ENCODE measurements at regions not wholly inside any gene's neighbourhood (a gene's known extent, or its start where the extent isn't known, plus 50 kb on each side); places are given as distances from the start of the nearest gene placed in this dataset.

GRCh38 chr2:198468136-198468535, 663.7 kb downstream of the PLCL1 start:
- no CpG with 5 or more reads among the region's 3 CpGs for WGBS (ENCODE audit: extremely low coverage, insufficient coverage, low lambda C conversion rate)
- Histone ChIP-seq H3K79me1 (ENCODE audit: low read length) (no peaks in the 10 kb centered on the region), H3K27me3 (ENCODE audit: insufficient read depth, low read length, poor library complexity) (no peaks in the 10 kb centered on the region), H3K36me3 (ENCODE audit: control insufficient read depth, insufficient read depth, low read length) (no peaks in the 10 kb centered on the region), H3K4me3 (ENCODE audit: low read length) (no peak overlapping the region), H3K56ac (ENCODE audit: low read length) (no peak overlapping the region), H3K23ac (ENCODE audit: low read length) (no peak overlapping the region), H2BK15ac (replicated peaks; ENCODE audit: low read depth) (no peak overlapping the region), H3K4ac (ENCODE audit: low read depth, low read length) (no peak overlapping the region), H3K4me1 (ENCODE audit: control insufficient read depth, low read depth, low read length) (no peaks in the 10 kb centered on the region), H3K18ac (ENCODE audit: low read length) (no peak overlapping the region), H3K9ac (ENCODE audit: low read length) (no peak overlapping the region), H2AK5ac (ENCODE audit: low read length) (no peak overlapping the region), H3K27ac (ENCODE audit: low read depth, low read length) (no peak overlapping the region), H2BK5ac (ENCODE audit: low read length) (no peak overlapping the region), H2BK120ac (ENCODE audit: low read depth, low read length) (no peak overlapping the region), H4K5ac (ENCODE audit: low read length) (no peak overlapping the region), H3K79me2 (ENCODE audit: control insufficient read depth, insufficient read depth, low read length) (no peaks in the 10 kb centered on the region), H4K8ac (ENCODE audit: low read depth, low read length) (no peak overlapping the region), H3K4me2 (ENCODE audit: low read length) (no peak overlapping the region)
- DNase-seq = no peak

GRCh38 chr2:198465970-198466369, 661.6 kb downstream of the PLCL1 start:
- no peak overlapping the region for H2BK120ac ChIP-seq (ENCODE audit: low read depth, low read length)
- H3K4me3 ChIP-seq (ENCODE audit: low read length) = no peak overlapping the region
- no peak overlapping the region for H2BK5ac ChIP-seq (ENCODE audit: low read length)
- H2AK5ac ChIP-seq (ENCODE audit: low read length) = no peak overlapping the region
- H4K5ac ChIP-seq (ENCODE audit: low read length) = no peak overlapping the region
- H3K4me2 ChIP-seq (ENCODE audit: low read length) = no peak overlapping the region
- no peaks in the 10 kb centered on the region for H3K27me3 ChIP-seq (ENCODE audit: insufficient read depth, low read length, poor library complexity)
- no peak overlapping the region for H3K27ac ChIP-seq (ENCODE audit: low read depth, low read length)
- no peak overlapping the region for H3K4ac ChIP-seq (ENCODE audit: low read depth, low read length)
- no peaks in the 10 kb centered on the region for H3K4me1 ChIP-seq (ENCODE audit: control insufficient read depth, low read depth, low read length)
- H2BK15ac ChIP-seq (replicated peaks; ENCODE audit: low read depth) = no peak overlapping the region
- no peaks in the 10 kb centered on the region for H3K79me1 ChIP-seq (ENCODE audit: low read length)
- H3K36me3 ChIP-seq (ENCODE audit: control insufficient read depth, insufficient read depth, low read length) = no peaks in the 10 kb centered on the region
- H3K23ac ChIP-seq (ENCODE audit: low read length) = no peak overlapping the region
- no peak overlapping the region for H3K18ac ChIP-seq (ENCODE audit: low read length)
- no peak overlapping the region for H3K56ac ChIP-seq (ENCODE audit: low read length)
- H4K8ac ChIP-seq (ENCODE audit: low read depth, low read length) = no peak overlapping the region
- H3K79me2 ChIP-seq (ENCODE audit: control insufficient read depth, insufficient read depth, low read length) = no peaks in the 10 kb centered on the region
- DNase-seq = no peak
- WGBS (ENCODE audit: extremely low coverage, insufficient coverage, low lambda C conversion rate) = no CpG with 5 or more reads among the region's 6 CpGs
- no peak overlapping the region for H3K9ac ChIP-seq (ENCODE audit: low read length)

GRCh38 chr2:198456418-198456817, 652.0 kb downstream of the PLCL1 start:
- H2BK15ac ChIP-seq (replicated peaks; ENCODE audit: low read depth) = no peak overlapping the region
- no peaks in the 10 kb centered on the region for H3K79me1 ChIP-seq (ENCODE audit: low read length)
- H3K4me2 ChIP-seq (ENCODE audit: low read length) = no peak overlapping the region
- H3K56ac ChIP-seq (ENCODE audit: low read length) = no peak overlapping the region
- H2BK120ac ChIP-seq (ENCODE audit: low read depth, low read length) = no peak overlapping the region
- no peak overlapping the region for H2BK5ac ChIP-seq (ENCODE audit: low read length)
- H3K9ac ChIP-seq (ENCODE audit: low read length) = no peak overlapping the region
- no peaks in the 10 kb centered on the region for H3K79me2 ChIP-seq (ENCODE audit: control insufficient read depth, insufficient read depth, low read length)
- H4K5ac ChIP-seq (ENCODE audit: low read length) = no peak overlapping the region
- H3K18ac ChIP-seq (ENCODE audit: low read length) = no peak overlapping the region
- no peak overlapping the region for H3K4me3 ChIP-seq (ENCODE audit: low read length)
- no peaks in the 10 kb centered on the region for H3K27me3 ChIP-seq (ENCODE audit: insufficient read depth, low read length, poor library complexity)
- no peak overlapping the region for H3K23ac ChIP-seq (ENCODE audit: low read length)
- no peak for DNase-seq
- H2AK5ac ChIP-seq (ENCODE audit: low read length) = no peak overlapping the region
- no peaks in the 10 kb centered on the region for H3K4me1 ChIP-seq (ENCODE audit: control insufficient read depth, low read depth, low read length)
- no CpG with 5 or more reads among the region's 2 CpGs for WGBS (ENCODE audit: extremely low coverage, insufficient coverage, low lambda C conversion rate)
- no peak overlapping the region for H3K27ac ChIP-seq (ENCODE audit: low read depth, low read length)
- no peak overlapping the region for H3K4ac ChIP-seq (ENCODE audit: low read depth, low read length)
- no peak overlapping the region for H4K8ac ChIP-seq (ENCODE audit: low read depth, low read length)
- no peaks in the 10 kb centered on the region for H3K36me3 ChIP-seq (ENCODE audit: control insufficient read depth, insufficient read depth, low read length)

- Histone ChIP-seq H2BK5ac (ENCODE audit: low read length) (no peak overlapping the region), H2AK5ac (ENCODE audit: low read length) (no peak overlapping the region), H4K8ac (ENCODE audit: low read depth, low read length) (no peak overlapping the region), H3K4me1 (ENCODE audit: control insufficient read depth, low read depth, low read length) (no peaks in the 10 kb centered on the region), H4K5ac (ENCODE audit: low read length) (no peak overlapping the region), H3K4ac (ENCODE audit: low read depth, low read length) (no peak overlapping the region), H3K23ac (ENCODE audit: low read length) (no peak overlapping the region), H3K18ac (ENCODE audit: low read length) (no peak overlapping the region), H2BK120ac (ENCODE audit: low read depth, low read length) (no peak overlapping the region), H2BK15ac (replicated peaks; ENCODE audit: low read depth) (no peak overlapping the region), H3K27me3 (ENCODE audit: insufficient read depth, low read length, poor library complexity) (no peaks in the 10 kb centered on the region), H3K9ac (ENCODE audit: low read length) (no peak overlapping the region), H3K4me2 (ENCODE audit: low read length) (no peak overlapping the region), H3K4me3 (ENCODE audit: low read length) (no peak overlapping the region), H3K36me3 (ENCODE audit: control insufficient read depth, insufficient read depth, low read length) (no peaks in the 10 kb centered on the region), H3K79me2 (ENCODE audit: control insufficient read depth, insufficient read depth, low read length) (no peaks in the 10 kb centered on the region), H3K27ac (ENCODE audit: low read depth, low read length) (no peak overlapping the region), H3K56ac (ENCODE audit: low read length) (no peak overlapping the region), H3K79me1 (ENCODE audit: low read length) (no peaks in the 10 kb centered on the region)
- no peak for DNase-seq
- WGBS (ENCODE audit: extremely low coverage, insufficient coverage, low lambda C conversion rate) = no CpG with 5 or more reads among the region's 2 CpGs
Observed at GRCh38 chr2:198453866-198454265, 649.5 kb downstream of the PLCL1 start.

- H3K18ac ChIP-seq (ENCODE audit: low read length) = no peak overlapping the region
- no peaks in the 10 kb centered on the region for H3K79me2 ChIP-seq (ENCODE audit: control insufficient read depth, insufficient read depth, low read length)
- no peaks in the 10 kb centered on the region for H3K36me3 ChIP-seq (ENCODE audit: control insufficient read depth, insufficient read depth, low read length)
- H3K27ac ChIP-seq (ENCODE audit: low read depth, low read length) = no peak overlapping the region
- H3K56ac ChIP-seq (ENCODE audit: low read length) = no peak overlapping the region
- WGBS (ENCODE audit: extremely low coverage, insufficient coverage, low lambda C conversion rate) = no CpG with 5 or more reads among the region's 1 CpG
- H2BK120ac ChIP-seq (ENCODE audit: low read depth, low read length) = no peak overlapping the region
- H2AK5ac ChIP-seq (ENCODE audit: low read length) = no peak overlapping the region
- H3K27me3 ChIP-seq (ENCODE audit: insufficient read depth, low read length, poor library complexity) = no peaks in the 10 kb centered on the region
- H2BK5ac ChIP-seq (ENCODE audit: low read length) = no peak overlapping the region
- H3K23ac ChIP-seq (ENCODE audit: low read length) = no peak overlapping the region
- H3K4me3 ChIP-seq (ENCODE audit: low read length) = no peak overlapping the region
- H3K4me2 ChIP-seq (ENCODE audit: low read length) = no peak overlapping the region
- no peak overlapping the region for H2BK15ac ChIP-seq (replicated peaks; ENCODE audit: low read depth)
- H3K9ac ChIP-seq (ENCODE audit: low read length) = no peak overlapping the region
- H4K5ac ChIP-seq (ENCODE audit: low read length) = no peak overlapping the region
- no peaks in the 10 kb centered on the region for H3K79me1 ChIP-seq (ENCODE audit: low read length)
- no peak overlapping the region for H3K4ac ChIP-seq (ENCODE audit: low read depth, low read length)
- DNase-seq = no peak
- H3K4me1 ChIP-seq (ENCODE audit: control insufficient read depth, low read depth, low read length) = no peaks in the 10 kb centered on the region
- no peak overlapping the region for H4K8ac ChIP-seq (ENCODE audit: low read depth, low read length)
Observed at GRCh38 chr2:198452327-198452726, 647.9 kb downstream of the PLCL1 start.

- Histone ChIP-seq H3K4me2 (ENCODE audit: low read length) (no peak overlapping the region), H3K36me3 (ENCODE audit: control insufficient read depth, insufficient read depth, low read length) (no peaks in the 10 kb centered on the region), H2BK120ac (ENCODE audit: low read depth, low read length) (no peak overlapping the region), H4K5ac (ENCODE audit: low read length) (no peak overlapping the region), H3K23ac (ENCODE audit: low read length) (no peak overlapping the region), H3K79me2 (ENCODE audit: control insufficient read depth, insufficient read depth, low read length) (no peaks in the 10 kb centered on the region), H2BK15ac (replicated peaks; ENCODE audit: low read depth) (no peak overlapping the region), H3K4me3 (ENCODE audit: low read length) (no peak overlapping the region), H3K56ac (ENCODE audit: low read length) (no peak overlapping the region), H3K79me1 (ENCODE audit: low read length) (no peaks in the 10 kb centered on the region), H3K18ac (ENCODE audit: low read length) (no peak overlapping the region), H3K27me3 (ENCODE audit: insufficient read depth, low read length, poor library complexity) (no peaks in the 10 kb centered on the region), H2AK5ac (ENCODE audit: low read length) (no peak overlapping the region), H3K4me1 (ENCODE audit: control insufficient read depth, low read depth, low read length) (no peaks in the 10 kb centered on the region), H3K4ac (ENCODE audit: low read depth, low read length) (no peak overlapping the region), H3K9ac (ENCODE audit: low read length) (no peak overlapping the region), H3K27ac (ENCODE audit: low read depth, low read length) (no peak overlapping the region), H2BK5ac (ENCODE audit: low read length) (no peak overlapping the region), H4K8ac (ENCODE audit: low read depth, low read length) (no peak overlapping the region)
- no peak for DNase-seq
- no CpG with 5 or more reads among the region's 1 CpG for WGBS (ENCODE audit: extremely low coverage, insufficient coverage, low lambda C conversion rate)
Observed at GRCh38 chr2:198448789-198449188, 644.4 kb downstream of the PLCL1 start.
